SU-DHL-6 (cell line): ENCODE measurements at regions not wholly inside any gene's neighbourhood (a gene's known extent, or its start where the extent isn't known, plus 50 kb on each side); places are given as distances from the start of the nearest gene placed in this dataset.

Experiments used
- H2AFZ ChIP-seq: fragments of 200-600 bp; sonication (generic); 2 replicates; pipeline ENCODE4 v1.6.1; 2014; ENCODE audit warnings: low read depth, mild to moderate bottlenecking, moderate library complexity, mixed read lengths, antibody characterized with exemption, low read length; ENCODE audit not compliant: severe bottlenecking
- H3F3A ChIP-seq: fragments of 200-600 bp; shearing (Covaris generic); 2 replicates; pipeline ENCODE4 v1.6.0; 2016; ENCODE audit warnings: antibody characterized with exemption, mild to moderate bottlenecking; ENCODE audit not compliant: insufficient read depth
- H3K27ac ChIP-seq: fragments of 200-600 bp; sonication (generic); 2 replicates; pipeline ENCODE4 v1.5.1; 2016; ENCODE audit warnings: low read depth, mild to moderate bottlenecking, low read length, moderate library complexity, mixed read lengths
- H3K27me3 ChIP-seq: fragments of 200-600 bp; sonication (generic), shearing (Covaris generic); 2 replicates; pipeline ENCODE4 v1.6.0; 2014; ENCODE audit warnings: mild to moderate bottlenecking, low read length
- H3K36me3 ChIP-seq: fragments of 200-600 bp; sonication (generic); 2 replicates; pipeline ENCODE4 v1.6.1; 2014; ENCODE audit warnings: mild to moderate bottlenecking, low read length, mixed read lengths
- H3K4me2 ChIP-seq: fragments of 300-600, 200-600 bp; shearing (Covaris generic), sonication (generic); 2 replicates; pipeline ENCODE4 v1.6.0; 2014; ENCODE audit warnings: low read length, low read depth, mild to moderate bottlenecking; ENCODE audit not compliant: poor library complexity, severe bottlenecking
- H3K4me3 ChIP-seq: fragments of 200-600 bp; sonication (generic); 2 replicates; pipeline ENCODE4 v1.5.1; 2014; ENCODE audit warnings: antibody characterized with exemption, low read length, mild to moderate bottlenecking, mixed read lengths; ENCODE audit not compliant: insufficient read depth, poor library complexity, severe bottlenecking
- H3K79me2 ChIP-seq: fragments of 200-600 bp; sonication (generic); 2 replicates; pipeline ENCODE4 v1.6.1; 2014; ENCODE audit warnings: mild to moderate bottlenecking, low read length, moderate library complexity; ENCODE audit not compliant: insufficient read depth
- H3K9ac ChIP-seq: fragments of 200-600 bp; sonication (generic); 2 replicates; pipeline ENCODE4 v1.7.0; 2014; ENCODE audit warnings: mild to moderate bottlenecking, low read length
- H3K9me2 ChIP-seq: fragments of 200-600 bp; sonication (generic); replicated peaks from 2 replicates; pipeline ENCODE4 v1.6.1; 2014; ENCODE audit warnings: low read length; ENCODE audit not compliant: insufficient read depth
- H3K9me3 ChIP-seq: fragments of 200-600 bp; sonication (generic); 2 replicates; pipeline ENCODE4 v1.6.1; 2014; ENCODE audit warnings: low read length, mixed read lengths; ENCODE audit not compliant: insufficient read depth
- H4K20me1 ChIP-seq: fragments of 200-600 bp; sonication (generic); 2 replicates; pipeline ENCODE4 v1.6.1; 2014; ENCODE audit warnings: low read depth, mild to moderate bottlenecking, antibody characterized with exemption, low read length, moderate library complexity, mixed read lengths
- CTCF ChIP-seq: fragments of 200-600 bp; sonication (generic); IDR thresholded peaks from one replicate; pipeline ENCODE4 v1.5.1; 2017; ENCODE audit warnings: antibody characterized with exemption, mild to moderate bottlenecking, low read length, moderate library complexity; ENCODE audit not compliant: insufficient read depth, poor library complexity, severe bottlenecking
- EZH2phosphoT487 ChIP-seq: fragments of 200-600 bp; sonication (generic), shearing (Covaris generic); conservative IDR thresholded peaks from 2 replicates; pipeline ENCODE4 v1.6.1; 2018; ENCODE audit warnings: mild to moderate bottlenecking, antibody characterized with exemption, low read length, moderate library complexity, mixed read lengths

GRCh38 chr1:29962336-29962735 lies 726.0 kb downstream of the PTPRU start:
- Histone ChIP-seq H3K36me3 (no peaks in the 10 kb centered on the region), H4K20me1 (no peaks in the 10 kb centered on the region), H3K4me2 (no peak overlapping the region)

GRCh38 chr1:29961293-29962059 lies 725.2 kb downstream of the PTPRU start:
- Histone ChIP-seq H3K27me3 (no peaks in the 10 kb centered on the region), H4K20me1 (no peaks in the 10 kb centered on the region), H3K9me3 (no peaks in the 10 kb centered on the region), H3K9ac (no peak overlapping the region), H3K4me3 (no peak overlapping the region), H3K36me3 (no peaks in the 10 kb centered on the region), H3F3A (no peaks in the 10 kb centered on the region), H3K4me2 (no peak overlapping the region), H3K9me2 (no peaks in the 10 kb centered on the region), H3K27ac (no peak overlapping the region), H3K79me2 (no peaks in the 10 kb centered on the region), H2AFZ (no peak overlapping the region)
- TF ChIP-seq EZH2phosphoT487 (no peak), CTCF (no peak)

More at GRCh38 chr1:29962336-29962735, 726.0 kb downstream of the PTPRU start:
- H3K27ac ChIP-seq = no peak overlapping the region
- TF ChIP-seq CTCF (no peak), EZH2phosphoT487 (no peak)
- H2AFZ ChIP-seq = no peak overlapping the region
- H3K79me2 ChIP-seq = no peaks in the 10 kb centered on the region
- H3K27me3 ChIP-seq = no peaks in the 10 kb centered on the region
- no peaks in the 10 kb centered on the region for H3K9me2 ChIP-seq
- no peak overlapping the region for H3K4me3 ChIP-seq
- no peaks in the 10 kb centered on the region for H3K9me3 ChIP-seq
- no peak overlapping the region for H3K9ac ChIP-seq
- no peaks in the 10 kb centered on the region for H3F3A ChIP-seq

- Histone ChIP-seq H3K4me3 (no peak overlapping the region), H3K9ac (no peak overlapping the region)
These were observed 724.6 kb downstream of the PTPRU start for GRCh38 chr1:29960876-29961275.

More at GRCh38 chr1:29960876-29961275, 724.6 kb downstream of the PTPRU start:
- TF ChIP-seq EZH2phosphoT487 = no peak
- TF ChIP-seq CTCF = no peak
- Histone ChIP-seq H4K20me1 (no peaks in the 10 kb centered on the region), H3K36me3 (no peaks in the 10 kb centered on the region), H3K27ac (no peak overlapping the region), H3K9me2 (no peaks in the 10 kb centered on the region), H2AFZ (no peak overlapping the region), H3K79me2 (no peaks in the 10 kb centered on the region), H3F3A (no peaks in the 10 kb centered on the region), H3K9me3 (no peaks in the 10 kb centered on the region), H3K4me2 (no peak overlapping the region), H3K27me3 (no peaks in the 10 kb centered on the region)
